ENCODE measurements at regions not wholly inside any gene's neighbourhood (a gene's known extent, or its start where the extent isn't known, plus 50 kb on each side); places are given as distances from the start of the nearest gene placed in this dataset.
"Not testable (repeated sequence)": the region's sequence is repeated elsewhere in the genome, so short reads cannot be mapped to it uniquely, and the experiment has no call there.

DNA sequence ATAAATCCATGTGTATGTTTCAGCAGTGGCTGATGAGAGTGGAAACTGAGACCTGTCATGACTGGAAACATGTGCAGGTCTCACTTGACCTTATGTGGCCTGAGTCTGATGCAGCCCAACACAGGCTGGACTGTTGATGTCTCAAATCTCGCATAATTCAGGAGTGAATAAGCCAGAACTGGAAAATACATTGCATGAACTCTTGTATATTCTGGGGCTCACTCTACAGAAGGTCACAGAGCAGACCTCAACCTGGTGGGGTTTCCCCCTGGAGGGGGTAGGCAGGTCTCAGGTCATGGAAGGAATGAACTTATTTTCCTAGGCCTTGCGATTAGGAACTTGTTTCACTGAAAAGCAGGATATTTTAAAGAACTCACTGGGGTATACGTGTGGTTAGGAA, 146.3 kb upstream of the THUMPD2 start:
- DNase-seq, result no peak

- DNase-seq, result no peak
These were observed 144.4 kb upstream of the THUMPD2 start for GRCh38 chr2:39923455-39923854.

- no peak for DNase-seq
These were observed 143.8 kb upstream of the THUMPD2 start for GRCh38 chr2:39922679-39923405.

GRCh38 chr2:39920307-39920801, 141.3 kb upstream of the THUMPD2 start:
- no peak for DNase-seq

GRCh38 chr2:39919511-39920306, 140.7 kb upstream of the THUMPD2 start:
- no peak for DNase-seq

DNA sequence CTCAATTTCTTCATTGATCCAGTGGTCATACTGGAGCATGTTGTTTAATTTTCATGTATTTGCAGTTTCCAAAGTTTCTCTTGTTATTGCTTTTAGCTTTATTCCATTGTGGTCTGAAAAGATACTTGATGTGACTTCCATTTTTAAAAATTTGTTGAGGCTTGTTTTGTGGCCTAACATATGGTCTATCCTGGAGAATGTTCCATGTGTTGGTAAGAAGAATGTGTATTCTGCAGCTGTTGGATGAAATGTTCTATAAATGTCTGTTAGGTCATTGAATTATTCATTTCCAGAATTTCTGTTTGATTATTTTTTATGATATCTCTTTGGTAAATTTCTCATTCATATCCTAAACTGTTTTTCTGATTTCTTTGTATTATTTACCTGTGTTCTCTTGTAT, 139.8 kb upstream of the THUMPD2 start:
- DNase-seq, result no peak

GRCh38 chr2:39917371-39917770, 138.3 kb upstream of the THUMPD2 start:
- DNase-seq, result not testable (repeated sequence)

DNA sequence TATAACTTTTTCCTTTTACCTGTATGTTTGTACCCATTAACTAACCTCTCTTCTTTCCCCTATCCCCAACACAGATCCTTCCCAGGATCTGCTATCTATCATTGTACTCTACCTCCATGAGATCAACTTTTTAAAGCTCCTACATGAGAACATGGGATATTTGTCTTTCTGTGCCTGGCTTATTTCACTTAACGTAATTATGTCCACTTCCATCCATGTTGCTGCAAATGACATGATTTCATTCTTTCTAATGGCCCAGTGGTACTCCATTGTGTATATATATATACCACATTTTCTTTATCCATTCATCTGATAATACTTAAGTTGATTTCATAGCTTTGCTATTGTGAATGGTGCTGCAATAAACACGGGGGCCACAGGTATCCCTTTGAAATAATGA, 135.9 kb upstream of the THUMPD2 start:
- no peak for DNase-seq

DNA sequence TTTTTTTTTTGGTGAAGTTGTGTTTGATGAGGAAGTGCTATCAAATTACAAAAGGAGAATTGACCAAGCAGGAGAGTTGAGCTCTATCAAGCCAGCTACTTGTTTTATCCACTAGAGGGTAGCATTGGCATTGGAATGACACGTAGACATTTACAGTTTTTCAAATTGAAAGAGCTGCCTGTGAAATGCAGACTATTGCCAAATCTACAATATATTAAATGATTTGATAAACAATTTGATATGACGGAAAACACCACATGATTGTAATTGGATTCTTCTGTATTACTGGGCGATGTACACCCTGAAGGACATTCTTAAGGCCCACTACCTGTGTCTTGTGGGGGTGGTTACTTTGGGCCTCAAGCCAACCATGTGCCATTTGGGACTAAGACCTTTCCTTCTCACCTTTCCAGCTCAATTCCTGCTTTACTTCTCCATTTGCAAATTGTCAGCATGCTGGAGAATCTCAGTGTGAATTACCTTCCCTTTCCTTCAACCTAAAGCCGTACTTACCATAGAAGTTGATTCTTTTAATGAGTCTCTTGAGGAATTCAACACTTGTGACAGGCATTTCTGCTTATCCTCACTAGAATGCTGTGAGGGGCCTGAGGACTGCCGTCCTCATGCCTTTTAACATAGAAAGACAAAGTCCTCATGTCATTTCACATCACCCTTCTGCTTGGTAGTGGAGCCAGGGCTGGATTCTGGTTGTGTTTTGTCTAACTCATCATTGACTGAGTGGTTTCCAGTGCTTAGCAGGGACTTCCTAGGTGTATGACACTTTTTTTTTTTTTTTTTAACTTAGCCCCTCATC, 134.8 kb upstream of the THUMPD2 start:
- peak; percentile 13 for DNase-seq

GRCh38 chr2:39902103-39902502, 123.0 kb upstream of the THUMPD2 start:
- DNase-seq, result peak; percentile 16

GRCh38 chr2:39898934-39899333, 119.9 kb upstream of the THUMPD2 start:
- DNase-seq, result peak; percentile 59

- no peak for DNase-seq
These were observed 118.2 kb upstream of the THUMPD2 start for GRCh38 chr2:39897273-39897672.

DNA sequence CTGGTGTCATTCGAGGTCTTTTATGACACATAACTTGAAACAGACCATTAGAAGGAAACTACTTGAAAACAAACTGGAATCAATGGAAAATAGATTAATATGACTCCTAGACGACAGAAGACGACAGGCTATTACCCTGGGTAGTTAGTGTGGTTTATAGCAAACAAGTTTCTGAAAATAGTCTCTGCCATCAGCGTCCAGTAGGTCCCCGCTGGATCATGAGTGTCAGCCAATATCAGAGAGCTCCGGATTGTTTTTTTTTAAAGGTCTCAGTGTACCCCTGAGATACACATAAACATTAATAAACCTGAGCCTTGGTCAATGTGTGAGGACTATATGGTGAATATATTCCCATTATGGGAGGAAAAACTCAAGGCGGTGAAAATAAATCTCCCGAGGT, 115.0 kb upstream of the THUMPD2 start:
- DNase-seq, result no peak

DNA sequence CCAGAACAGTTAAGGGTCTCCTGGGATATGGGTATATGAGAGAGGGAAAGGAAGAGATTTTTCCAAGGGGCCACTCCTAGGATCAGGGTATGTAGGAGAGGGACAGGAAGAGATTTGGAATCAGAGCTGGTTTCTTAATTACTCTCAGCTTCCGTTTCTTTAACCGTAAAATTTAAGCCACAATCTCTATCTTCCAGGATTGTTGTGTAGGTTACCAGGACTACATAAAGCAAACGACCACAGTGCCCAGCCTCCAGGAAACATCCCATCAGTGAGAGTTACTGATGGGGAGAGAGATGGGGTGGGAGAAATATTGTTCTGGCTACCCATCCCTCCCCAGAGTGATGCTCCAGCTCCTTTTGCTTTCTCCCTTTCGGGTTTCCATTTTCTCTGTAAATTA, 114.6 kb upstream of the THUMPD2 start:
- DNase-seq, result no peak

- no peak for DNase-seq
These were observed 102.9 kb upstream of the THUMPD2 start for GRCh38 chr2:39881948-39882347.

- DNase-seq, result peak; percentile 29
These were observed 102.4 kb upstream of the THUMPD2 start for GRCh38 chr2:39881494-39881893.

DNA sequence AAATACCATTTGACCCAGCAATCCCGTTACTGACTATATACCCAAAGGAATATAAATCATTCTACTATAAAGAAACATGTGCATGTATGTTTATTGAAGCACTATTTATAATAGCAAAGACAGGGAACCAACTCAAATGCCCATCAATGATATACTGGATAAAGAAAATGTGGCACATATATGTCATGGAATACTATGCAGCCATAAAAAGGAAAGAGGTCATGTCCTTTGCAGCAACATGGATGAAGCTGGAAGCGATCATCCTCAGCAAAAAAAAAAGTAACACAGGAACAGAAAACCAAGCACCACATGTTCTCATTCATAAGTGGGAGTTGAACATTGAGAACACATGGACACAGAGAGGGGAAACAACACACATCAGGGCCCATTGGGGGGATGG, 99.9 kb upstream of the THUMPD2 start:
- not testable (repeated sequence) for DNase-seq

- no peak for DNase-seq
These were observed 96.8 kb upstream of the THUMPD2 start for GRCh38 chr2:39875914-39876267.

GRCh38 chr2:39875182-39875913, 96.3 kb upstream of the THUMPD2 start:
- peak; percentile 98 for DNase-seq

GRCh38 chr2:39874236-39874635, 95.2 kb upstream of the THUMPD2 start:
- DNase-seq, result no peak

GRCh38 chr2:39873586-39873985, 94.5 kb upstream of the THUMPD2 start:
- no peak for DNase-seq

DNA sequence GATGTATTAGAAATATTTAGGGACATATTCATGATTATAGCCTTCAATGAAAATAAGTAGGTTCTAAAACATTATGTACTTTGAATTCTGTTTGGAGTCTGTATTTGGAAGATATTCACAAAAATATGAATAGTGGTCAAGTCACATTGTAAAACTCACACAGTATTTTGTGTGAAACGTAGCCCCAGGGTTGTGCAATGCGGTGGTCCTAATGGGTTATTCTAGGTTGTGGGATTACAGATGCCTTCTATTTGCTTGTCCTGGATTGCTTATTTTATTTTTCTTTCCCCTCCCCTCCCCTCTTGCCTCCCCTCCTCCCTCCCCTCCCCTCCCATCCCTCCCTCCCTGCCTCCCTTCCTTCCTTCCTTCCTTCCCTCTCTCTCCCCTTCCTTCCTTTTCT, 93.7 kb upstream of the THUMPD2 start:
- no peak for DNase-seq

DNA sequence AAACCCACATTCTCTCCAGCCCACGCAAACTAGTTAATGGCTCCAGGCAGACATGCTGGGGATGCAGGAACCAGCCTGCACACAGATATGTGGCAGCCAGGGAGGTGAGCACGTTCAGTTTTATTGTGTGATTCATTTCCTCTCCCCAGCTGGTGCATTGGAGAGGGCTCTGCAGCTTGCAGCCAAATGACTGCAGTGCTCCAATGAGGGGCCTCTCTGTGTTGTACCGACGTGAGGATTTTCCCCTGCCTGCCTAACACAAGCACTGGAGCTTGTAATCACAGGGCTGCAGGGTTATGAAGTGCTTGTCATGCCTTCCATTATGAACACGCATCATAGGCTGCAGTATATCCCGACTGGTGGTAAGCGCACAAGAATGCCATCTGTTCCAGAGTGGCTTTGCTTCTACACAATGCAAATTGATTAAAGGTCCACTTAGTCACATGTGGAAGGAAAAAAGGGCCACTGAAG, 92.3 kb upstream of the THUMPD2 start:
- DNase-seq, result peak; percentile 93

All from NCI-H226 (cell line).